ENCODE measurements at regions not wholly inside any gene's neighbourhood (a gene's known extent, or its start where the extent isn't known, plus 50 kb on each side); places are given as distances from the start of the nearest gene placed in this dataset.

- no peak for DNase-seq
Measured at GRCh38 chr9:119453980-119454379, 84.7 kb upstream of the BRINP1 start.

- DNase-seq, result no peak
Measured at GRCh38 chr9:119453490-119453911, 84.3 kb upstream of the BRINP1 start.

GRCh38 chr9:119451426-119451825 lies 82.2 kb upstream of the BRINP1 start:
- DNase-seq, result no peak

GRCh38 chr9:119443179-119443578 lies 73.9 kb upstream of the BRINP1 start:
- no peak for DNase-seq

- no peak for DNase-seq
Measured at GRCh38 chr9:119441832-119442231, 72.6 kb upstream of the BRINP1 start.

GRCh38 chr9:119441338-119441737 lies 72.1 kb upstream of the BRINP1 start:
- no peak for DNase-seq

- DNase-seq, result no peak
Measured at GRCh38 chr9:119436261-119436660, 67.0 kb upstream of the BRINP1 start.

GRCh38 chr9:119435076-119435475 lies 65.8 kb upstream of the BRINP1 start:
- no peak for DNase-seq

- DNase-seq, result no peak
Measured at GRCh38 chr9:119432428-119432827, 63.2 kb upstream of the BRINP1 start.

- no peak for DNase-seq
Measured at GRCh38 chr9:119429302-119429701, 60.1 kb upstream of the BRINP1 start.

GRCh38 chr9:119420231-119420630 lies 51.0 kb upstream of the BRINP1 start:
- DNase-seq, result no peak

All from COR-L47 (cell line).